ENCODE measurements at regions not wholly inside any gene's neighbourhood (a gene's known extent, or its start where the extent isn't known, plus 50 kb on each side); places are given as distances from the start of the nearest gene placed in this dataset.

GRCh38 chr1:98398092-98398491 is 263.4 kb upstream of the SNX7 start:
- H3K4me1 ChIP-seq (ENCODE audit: control insufficient read depth, insufficient read depth, low read length), result no peaks in the 10 kb centered on the region
- H3K27ac ChIP-seq (ENCODE audit: extremely low read depth, low read depth, low read length), result no peak overlapping the region
- TF ChIP-seq ZNF830 (tag by site-specific recombination; IDR thresholded peaks at IDR 0.05; ENCODE audit: low read depth) (no peak), ZBTB26 (tag by site-specific recombination; optimal IDR thresholded peaks at IDR 0.05) (no peak), ZNF335 (tag by site-specific recombination; conservative IDR thresholded peaks at IDR 0.05) (no peak), ZNF121 (tag by site-specific recombination; IDR thresholded peaks at IDR 0.05) (no peak), ZNF560 (tag by site-specific recombination; IDR thresholded peaks at IDR 0.05; ENCODE audit: borderline replicate concordance) (no peak), ZNF76 (tag by site-specific recombination; IDR thresholded peaks at IDR 0.05; ENCODE audit: borderline replicate concordance, low read depth) (no peak), ZNF777 (tag by site-specific recombination; IDR thresholded peaks at IDR 0.05; ENCODE audit: borderline replicate concordance) (no peak), ZNF747 (tag by site-specific recombination; IDR thresholded peaks at IDR 0.05) (no peak), HOXD13 (CRISPR knock-in tag; IDR thresholded peaks at IDR 0.05; ENCODE audit: borderline replicate concordance) (no peak), ZNF354C (tag by site-specific recombination; IDR thresholded peaks at IDR 0.05; ENCODE audit: borderline replicate concordance, low read depth) (no peak)
- H3K36me3 ChIP-seq (ENCODE audit: control insufficient read depth in 2 of 2, insufficient read depth in 1 of 2, low read length in 2 of 2), result no peaks in the 10 kb centered on the region
- no peaks in the 10 kb centered on the region for H3K9me3 ChIP-seq (ENCODE audit: control insufficient read depth, insufficient read depth, low read depth, low read length)
- no peak overlapping the region for H3K4me3 ChIP-seq (ENCODE audit: low read depth, low read length)
- ChIA-PET POLR2A (no interaction called here), CTCF (interaction anchor here (0.7 kb wide), 1 partner anchor 19 kb away, joined by 5 read pairs; no protein-coding TSS in a partner anchor)

- H3K27ac ChIP-seq (ENCODE audit: extremely low read depth, low read depth, low read length), result no peak overlapping the region
- no peaks in the 10 kb centered on the region for H3K9me3 ChIP-seq (ENCODE audit: control insufficient read depth, insufficient read depth, low read depth, low read length)
- no peaks in the 10 kb centered on the region for H3K4me1 ChIP-seq (ENCODE audit: control insufficient read depth, insufficient read depth, low read length)
- no peak overlapping the region for H3K4me3 ChIP-seq (ENCODE audit: low read depth, low read length)
- TF ChIP-seq ZNF433 (tag by site-specific recombination; IDR thresholded peaks at IDR 0.05; ENCODE audit: low read depth), result no peak
- no peak for TF ChIP-seq ZNF558 (tag by site-specific recombination; IDR thresholded peaks at IDR 0.05)
- TF ChIP-seq HIC1 (tag by site-specific recombination; IDR thresholded peaks at IDR 0.05), result no peak
- TF ChIP-seq GFI1B (tag by site-specific recombination; IDR thresholded peaks at IDR 0.05), result no peak
- no peak for TF ChIP-seq SCRT1 (tag by site-specific recombination; IDR thresholded peaks at IDR 0.05; ENCODE audit: borderline replicate concordance)
- no peak for TF ChIP-seq ZNF621 (tag by site-specific recombination; IDR thresholded peaks at IDR 0.05)
- TF ChIP-seq ZNF776 (tag by site-specific recombination; IDR thresholded peaks at IDR 0.05; ENCODE audit: borderline replicate concordance), result no peak
- no peak for TF ChIP-seq ZFP3 (tag by site-specific recombination; IDR thresholded peaks at IDR 0.05; ENCODE audit: low read depth)
- no peak for TF ChIP-seq ZNF544 (tag by site-specific recombination; IDR thresholded peaks at IDR 0.05)
- no peak for TF ChIP-seq MZF1 (tag by site-specific recombination; IDR thresholded peaks at IDR 0.05; ENCODE audit: borderline replicate concordance)
- TF ChIP-seq ZBTB21 (tag by site-specific recombination; IDR thresholded peaks at IDR 0.05), result no peak
- no peak for TF ChIP-seq ZFP69B (tag by site-specific recombination; IDR thresholded peaks at IDR 0.05)
- TF ChIP-seq ZBTB1 (tag by site-specific recombination; IDR thresholded peaks at IDR 0.05), result no peak
- no peak for TF ChIP-seq ZNF654 (tag by site-specific recombination; IDR thresholded peaks at IDR 0.05; ENCODE audit: low read depth)
- no peak for TF ChIP-seq ZNF518A (tag by site-specific recombination; conservative IDR thresholded peaks at IDR 0.05; ENCODE audit: low read depth)
- TF ChIP-seq INSM2 (tag by site-specific recombination; IDR thresholded peaks at IDR 0.05), result no peak
- ChIA-PET POLR2A (no interaction called here), CTCF (no interaction called here)
- H3K36me3 ChIP-seq (ENCODE audit: control insufficient read depth in 2 of 2, insufficient read depth in 1 of 2, low read length in 2 of 2), result no peaks in the 10 kb centered on the region
Measured at GRCh38 chr1:98393719-98394118, 267.8 kb upstream of the SNX7 start.
